GM23338 (cell line): ENCODE measurements at regions not wholly inside any gene's neighbourhood (a gene's known extent, or its start where the extent isn't known, plus 50 kb on each side); places are given as distances from the start of the nearest gene placed in this dataset.

Experiments used
- ATAC-seq: fragments of 200-7000 bp; cut with Tn5 transposase; 3 replicates; pipeline ENCODE4 v1.9.1; 2020
- DNase-seq: peaks from one replicate; pipeline ENCODE4 v3.0.0-alpha.2; 2015; ENCODE audit warnings: low spot score
- H2AFZ ChIP-seq: fragments of 200-600 bp; sonication (generic); 2 replicates; pipeline ENCODE4 v1.8.0; 2016; ENCODE audit warnings: antibody characterized with exemption, mild to moderate bottlenecking, moderate library complexity
- H3F3A ChIP-seq: fragments of 200-600 bp; sonication (generic); replicated peaks from 2 replicates; pipeline ENCODE4 v1.8.0; 2017; ENCODE audit warnings: antibody characterized with exemption, mixed run types, low read depth
- H3K27ac ChIP-seq: fragments of 200-600 bp; sonication (generic); 2 replicates; pipeline ENCODE4 v1.6.1; 2016; ENCODE audit warnings: low read depth
- H3K27me3 ChIP-seq: fragments of 200-600 bp; sonication (generic); 2 replicates; pipeline ENCODE4 v1.8.0; 2016; ENCODE audit warnings: mild to moderate bottlenecking, mixed run types, moderate library complexity; ENCODE audit not compliant: insufficient read depth
- H3K36me3 ChIP-seq: fragments of 200-600 bp; sonication (generic); 2 replicates; pipeline ENCODE4 v1.8.0; 2016; ENCODE audit warnings: mild to moderate bottlenecking; ENCODE audit not compliant: insufficient read depth
- H3K4me1 ChIP-seq: fragments of 200-600 bp; sonication (generic); 2 replicates; pipeline ENCODE4 v1.8.0; 2016; ENCODE audit warnings: mild to moderate bottlenecking, moderate library complexity; ENCODE audit not compliant: insufficient read depth
- H3K4me2 ChIP-seq: fragments of 200-600 bp; sonication (generic); 2 replicates; pipeline ENCODE4 v1.7.1; 2017; ENCODE audit warnings: mixed run types
- H3K4me3 ChIP-seq: fragments of 200-600 bp; sonication (generic); 2 replicates; pipeline ENCODE4 v1.6.1; 2016; ENCODE audit warnings: mixed run types
- H3K79me2 ChIP-seq: fragments of 200-600 bp; sonication (generic); replicated peaks from 2 replicates; pipeline ENCODE4 v1.8.0; 2017; ENCODE audit warnings: mild to moderate bottlenecking; ENCODE audit not compliant: insufficient read depth
- H3K9me2 ChIP-seq: fragments of 200-600 bp; sonication (generic); 2 replicates; pipeline ENCODE4 v1.8.0; 2017; ENCODE audit not compliant: insufficient read depth
- H4K20me1 ChIP-seq: fragments of 200-600 bp; sonication (generic); replicated peaks from 2 replicates; pipeline ENCODE4 v1.8.0; 2017; ENCODE audit warnings: mild to moderate bottlenecking; ENCODE audit not compliant: insufficient read depth
- H3K27ac Mint-ChIP-seq: 2 replicates; pipeline ENCODE4 v1.8.0; 2020; ENCODE audit warnings: inconsistent platforms, mild to moderate bottlenecking, moderate library complexity, mixed read lengths
- H3K27me3 Mint-ChIP-seq: 3 replicates; pipeline ENCODE4 v1.8.0; 2022; ENCODE audit warnings: low read depth, mild to moderate bottlenecking, moderate library complexity, mixed read lengths, inconsistent platforms; ENCODE audit not compliant: insufficient read depth, poor library complexity
- H3K36me3 Mint-ChIP-seq: 3 replicates; pipeline ENCODE4 v1.8.0; 2021; ENCODE audit warnings: low read depth, mild to moderate bottlenecking, inconsistent platforms, moderate library complexity, mixed read lengths
- H3K4me1 Mint-ChIP-seq: 3 replicates; pipeline ENCODE4 v1.8.0; 2020; ENCODE audit warnings: mild to moderate bottlenecking, inconsistent platforms, mixed read lengths
- H3K4me3 Mint-ChIP-seq: 3 replicates; pipeline ENCODE4 v1.8.0; 2021; ENCODE audit warnings: moderate library complexity, mild to moderate bottlenecking, inconsistent platforms, mixed read lengths
- H3K9me3 Mint-ChIP-seq: 3 replicates; pipeline ENCODE4 v1.8.0; 2020; ENCODE audit warnings: moderate library complexity, mild to moderate bottlenecking, inconsistent platforms, mixed read lengths
- EZH2 ChIP-seq: fragments of 200-600 bp; sonication (generic); IDR thresholded peaks from one replicate; pipeline ENCODE4 v1.8.0; 2017; ENCODE audit warnings: antibody characterized with exemption, mild to moderate bottlenecking, low read depth; ENCODE audit not compliant: unreplicated experiment
- EZH2phosphoT487 ChIP-seq: fragments of 200-600 bp; sonication (generic); IDR thresholded peaks from one replicate; pipeline ENCODE4 v1.8.1; 2018; ENCODE audit warnings: antibody characterized with exemption; ENCODE audit not compliant: unreplicated experiment
- JUNB ChIP-seq: IDR thresholded peaks from one replicate; pipeline ENCODE4 v1.6.1; 2016; ENCODE audit warnings: antibody characterized with exemption; ENCODE audit not compliant: unreplicated experiment
- NANOG ChIP-seq: IDR thresholded peaks from 2 replicates; pipeline ENCODE4 v1.6.1; 2016; ENCODE audit warnings: antibody characterized with exemption, borderline replicate concordance
- ZNF114 ChIP-seq: fragments of 250-450 bp; sonication (Bioruptor Pico); IDR thresholded peaks from 2 replicates; pipeline ENCODE4 v1.5.0; 2020; ENCODE audit warnings: mild to moderate bottlenecking, moderate library complexity
- TF ChIP-seq, protein P1 (sequence below): IDR thresholded peaks from 2 replicates; pipeline ENCODE4 v1.6.1; 2016; ENCODE audit warnings: antibody characterized with exemption
- TF ChIP-seq, protein P2 (sequence below), 2 experiments: fragments of 200-600 bp in 1 of 2; sonication (generic) in 1 of 2; conservative IDR thresholded peaks; 2 replicates each; pipeline versions ENCODE4 v1.5.1 to v1.6.1; 2016 to 2017; ENCODE audit warnings: antibody characterized with exemption in 2 of 2, low read depth in 2 of 2, mild to moderate bottlenecking in 2 of 2, moderate library complexity in 1 of 2
- TF ChIP-seq, protein P3 (sequence below): IDR thresholded peaks from one replicate; pipeline ENCODE4 v1.6.1; 2018; ENCODE audit warnings: antibody characterized with exemption; ENCODE audit not compliant: unreplicated experiment
- TF ChIP-seq, protein P4 (sequence below): fragments of 250-450 bp; sonication (Bioruptor Pico); IDR thresholded peaks from 2 replicates; pipeline ENCODE4 v1.5.0; 2020; ENCODE audit warnings: mild to moderate bottlenecking, moderate library complexity

DNA sequence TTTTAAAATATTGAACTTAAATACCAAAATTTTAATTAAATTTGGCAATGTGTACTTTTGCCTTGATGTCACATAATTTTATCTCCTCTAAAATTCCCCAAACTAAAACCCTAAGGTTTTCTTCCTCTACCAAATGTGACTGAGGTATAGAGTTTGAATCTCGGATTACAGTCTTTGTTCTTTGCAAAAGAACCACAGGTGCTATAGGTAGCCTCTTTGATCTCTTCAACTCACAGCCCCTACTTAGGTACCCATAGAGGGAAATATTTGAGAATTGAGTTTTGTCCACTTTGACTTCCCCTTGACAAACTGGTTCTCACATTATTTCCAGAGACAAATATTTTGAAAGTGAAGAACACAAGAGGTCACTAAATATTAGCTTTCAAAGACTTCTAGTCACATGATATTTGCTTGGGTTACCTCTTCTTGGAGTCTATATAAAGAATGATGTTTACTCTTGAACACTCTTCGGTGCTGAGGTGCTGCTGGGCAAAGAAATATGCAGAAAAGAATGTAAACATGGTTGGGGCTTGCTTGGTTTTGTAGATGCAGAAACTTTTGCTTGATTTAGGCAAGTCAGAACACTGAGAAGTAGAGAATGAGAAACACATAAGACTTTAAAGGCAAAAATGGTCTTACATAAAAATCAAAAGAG lies 120.8 kb upstream of the MCTP2 start (continued):
- TF ChIP-seq, protein P1, sequence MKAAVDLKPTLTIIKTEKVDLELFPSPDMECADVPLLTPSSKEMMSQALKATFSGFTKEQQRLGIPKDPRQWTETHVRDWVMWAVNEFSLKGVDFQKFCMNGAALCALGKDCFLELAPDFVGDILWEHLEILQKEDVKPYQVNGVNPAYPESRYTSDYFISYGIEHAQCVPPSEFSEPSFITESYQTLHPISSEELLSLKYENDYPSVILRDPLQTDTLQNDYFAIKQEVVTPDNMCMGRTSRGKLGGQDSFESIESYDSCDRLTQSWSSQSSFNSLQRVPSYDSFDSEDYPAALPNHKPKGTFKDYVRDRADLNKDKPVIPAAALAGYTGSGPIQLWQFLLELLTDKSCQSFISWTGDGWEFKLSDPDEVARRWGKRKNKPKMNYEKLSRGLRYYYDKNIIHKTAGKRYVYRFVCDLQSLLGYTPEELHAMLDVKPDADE: no peak

DNA sequence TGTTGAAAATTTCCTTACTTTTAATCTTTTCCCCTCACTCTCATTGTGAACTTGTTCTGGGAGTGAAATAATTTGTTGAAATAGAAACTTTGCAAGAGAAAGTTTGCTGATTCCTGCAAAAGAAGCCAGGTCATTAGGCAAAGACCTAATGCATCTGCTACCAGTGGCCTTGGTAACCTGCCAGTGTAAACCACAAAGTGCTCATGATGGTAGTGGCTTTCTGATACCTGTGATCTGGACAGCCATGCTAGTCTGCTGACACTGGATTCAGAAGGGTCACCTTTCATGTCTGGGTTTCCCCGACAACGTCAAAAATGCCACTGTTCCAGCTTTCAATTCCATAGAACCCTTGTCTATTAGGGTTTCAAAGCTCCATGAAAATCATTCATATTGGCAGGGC lies 123.7 kb upstream of the MCTP2 start:
- Histone ChIP-seq H3K9me2 (0 out of 2 replicates have a peak, but pooled peaks cover 4% of the 10 kb centered on the region), H3K4me2 (no peak overlapping the region), H3K36me3 (no peaks in the 10 kb centered on the region), H3K4me3 (no peak overlapping the region), H3K4me1 (peaks cover 10% of the 10 kb centered on the region), H3K79me2 (no peaks in the 10 kb centered on the region), H4K20me1 (no peaks in the 10 kb centered on the region), H3K27ac (no peak overlapping the region), H3K27me3 (no peaks in the 10 kb centered on the region), H2AFZ (no peak overlapping the region), H3F3A (no peaks in the 10 kb centered on the region)
- Mint-ChIP-seq H3K27me3 (no peaks in the 10 kb centered on the region), H3K27ac (no peak overlapping the region), H3K36me3 (no peaks in the 10 kb centered on the region; the same call in 2 of the 3 replicates), H3K4me1 (peaks cover 19% of the 10 kb centered on the region), H3K4me3 (no peak overlapping the region), H3K9me3 (peaks cover 3% of the 10 kb centered on the region; the same call in 2 of the 3 replicates)
- DNase-seq (no peak), ATAC-seq (no peak)
- no peak for TF ChIP-seq EZH2phosphoT487
- no peak for TF ChIP-seq EZH2
- TF ChIP-seq ZNF114 (CRISPR knock-in tag): no peak
- no peak for TF ChIP-seq JUNB
- TF ChIP-seq, protein P2, sequence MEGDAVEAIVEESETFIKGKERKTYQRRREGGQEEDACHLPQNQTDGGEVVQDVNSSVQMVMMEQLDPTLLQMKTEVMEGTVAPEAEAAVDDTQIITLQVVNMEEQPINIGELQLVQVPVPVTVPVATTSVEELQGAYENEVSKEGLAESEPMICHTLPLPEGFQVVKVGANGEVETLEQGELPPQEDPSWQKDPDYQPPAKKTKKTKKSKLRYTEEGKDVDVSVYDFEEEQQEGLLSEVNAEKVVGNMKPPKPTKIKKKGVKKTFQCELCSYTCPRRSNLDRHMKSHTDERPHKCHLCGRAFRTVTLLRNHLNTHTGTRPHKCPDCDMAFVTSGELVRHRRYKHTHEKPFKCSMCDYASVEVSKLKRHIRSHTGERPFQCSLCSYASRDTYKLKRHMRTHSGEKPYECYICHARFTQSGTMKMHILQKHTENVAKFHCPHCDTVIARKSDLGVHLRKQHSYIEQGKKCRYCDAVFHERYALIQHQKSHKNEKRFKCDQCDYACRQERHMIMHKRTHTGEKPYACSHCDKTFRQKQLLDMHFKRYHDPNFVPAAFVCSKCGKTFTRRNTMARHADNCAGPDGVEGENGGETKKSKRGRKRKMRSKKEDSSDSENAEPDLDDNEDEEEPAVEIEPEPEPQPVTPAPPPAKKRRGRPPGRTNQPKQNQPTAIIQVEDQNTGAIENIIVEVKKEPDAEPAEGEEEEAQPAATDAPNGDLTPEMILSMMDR (conservative IDR thresholded peaks at IDR 0.05; ENCODE audit: low read depth in 2 of 2): no peak
- TF ChIP-seq, protein P3, sequence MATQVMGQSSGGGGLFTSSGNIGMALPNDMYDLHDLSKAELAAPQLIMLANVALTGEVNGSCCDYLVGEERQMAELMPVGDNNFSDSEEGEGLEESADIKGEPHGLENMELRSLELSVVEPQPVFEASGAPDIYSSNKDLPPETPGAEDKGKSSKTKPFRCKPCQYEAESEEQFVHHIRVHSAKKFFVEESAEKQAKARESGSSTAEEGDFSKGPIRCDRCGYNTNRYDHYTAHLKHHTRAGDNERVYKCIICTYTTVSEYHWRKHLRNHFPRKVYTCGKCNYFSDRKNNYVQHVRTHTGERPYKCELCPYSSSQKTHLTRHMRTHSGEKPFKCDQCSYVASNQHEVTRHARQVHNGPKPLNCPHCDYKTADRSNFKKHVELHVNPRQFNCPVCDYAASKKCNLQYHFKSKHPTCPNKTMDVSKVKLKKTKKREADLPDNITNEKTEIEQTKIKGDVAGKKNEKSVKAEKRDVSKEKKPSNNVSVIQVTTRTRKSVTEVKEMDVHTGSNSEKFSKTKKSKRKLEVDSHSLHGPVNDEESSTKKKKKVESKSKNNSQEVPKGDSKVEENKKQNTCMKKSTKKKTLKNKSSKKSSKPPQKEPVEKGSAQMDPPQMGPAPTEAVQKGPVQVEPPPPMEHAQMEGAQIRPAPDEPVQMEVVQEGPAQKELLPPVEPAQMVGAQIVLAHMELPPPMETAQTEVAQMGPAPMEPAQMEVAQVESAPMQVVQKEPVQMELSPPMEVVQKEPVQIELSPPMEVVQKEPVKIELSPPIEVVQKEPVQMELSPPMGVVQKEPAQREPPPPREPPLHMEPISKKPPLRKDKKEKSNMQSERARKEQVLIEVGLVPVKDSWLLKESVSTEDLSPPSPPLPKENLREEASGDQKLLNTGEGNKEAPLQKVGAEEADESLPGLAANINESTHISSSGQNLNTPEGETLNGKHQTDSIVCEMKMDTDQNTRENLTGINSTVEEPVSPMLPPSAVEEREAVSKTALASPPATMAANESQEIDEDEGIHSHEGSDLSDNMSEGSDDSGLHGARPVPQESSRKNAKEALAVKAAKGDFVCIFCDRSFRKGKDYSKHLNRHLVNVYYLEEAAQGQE: no peak
- TF ChIP-seq, protein P4, sequence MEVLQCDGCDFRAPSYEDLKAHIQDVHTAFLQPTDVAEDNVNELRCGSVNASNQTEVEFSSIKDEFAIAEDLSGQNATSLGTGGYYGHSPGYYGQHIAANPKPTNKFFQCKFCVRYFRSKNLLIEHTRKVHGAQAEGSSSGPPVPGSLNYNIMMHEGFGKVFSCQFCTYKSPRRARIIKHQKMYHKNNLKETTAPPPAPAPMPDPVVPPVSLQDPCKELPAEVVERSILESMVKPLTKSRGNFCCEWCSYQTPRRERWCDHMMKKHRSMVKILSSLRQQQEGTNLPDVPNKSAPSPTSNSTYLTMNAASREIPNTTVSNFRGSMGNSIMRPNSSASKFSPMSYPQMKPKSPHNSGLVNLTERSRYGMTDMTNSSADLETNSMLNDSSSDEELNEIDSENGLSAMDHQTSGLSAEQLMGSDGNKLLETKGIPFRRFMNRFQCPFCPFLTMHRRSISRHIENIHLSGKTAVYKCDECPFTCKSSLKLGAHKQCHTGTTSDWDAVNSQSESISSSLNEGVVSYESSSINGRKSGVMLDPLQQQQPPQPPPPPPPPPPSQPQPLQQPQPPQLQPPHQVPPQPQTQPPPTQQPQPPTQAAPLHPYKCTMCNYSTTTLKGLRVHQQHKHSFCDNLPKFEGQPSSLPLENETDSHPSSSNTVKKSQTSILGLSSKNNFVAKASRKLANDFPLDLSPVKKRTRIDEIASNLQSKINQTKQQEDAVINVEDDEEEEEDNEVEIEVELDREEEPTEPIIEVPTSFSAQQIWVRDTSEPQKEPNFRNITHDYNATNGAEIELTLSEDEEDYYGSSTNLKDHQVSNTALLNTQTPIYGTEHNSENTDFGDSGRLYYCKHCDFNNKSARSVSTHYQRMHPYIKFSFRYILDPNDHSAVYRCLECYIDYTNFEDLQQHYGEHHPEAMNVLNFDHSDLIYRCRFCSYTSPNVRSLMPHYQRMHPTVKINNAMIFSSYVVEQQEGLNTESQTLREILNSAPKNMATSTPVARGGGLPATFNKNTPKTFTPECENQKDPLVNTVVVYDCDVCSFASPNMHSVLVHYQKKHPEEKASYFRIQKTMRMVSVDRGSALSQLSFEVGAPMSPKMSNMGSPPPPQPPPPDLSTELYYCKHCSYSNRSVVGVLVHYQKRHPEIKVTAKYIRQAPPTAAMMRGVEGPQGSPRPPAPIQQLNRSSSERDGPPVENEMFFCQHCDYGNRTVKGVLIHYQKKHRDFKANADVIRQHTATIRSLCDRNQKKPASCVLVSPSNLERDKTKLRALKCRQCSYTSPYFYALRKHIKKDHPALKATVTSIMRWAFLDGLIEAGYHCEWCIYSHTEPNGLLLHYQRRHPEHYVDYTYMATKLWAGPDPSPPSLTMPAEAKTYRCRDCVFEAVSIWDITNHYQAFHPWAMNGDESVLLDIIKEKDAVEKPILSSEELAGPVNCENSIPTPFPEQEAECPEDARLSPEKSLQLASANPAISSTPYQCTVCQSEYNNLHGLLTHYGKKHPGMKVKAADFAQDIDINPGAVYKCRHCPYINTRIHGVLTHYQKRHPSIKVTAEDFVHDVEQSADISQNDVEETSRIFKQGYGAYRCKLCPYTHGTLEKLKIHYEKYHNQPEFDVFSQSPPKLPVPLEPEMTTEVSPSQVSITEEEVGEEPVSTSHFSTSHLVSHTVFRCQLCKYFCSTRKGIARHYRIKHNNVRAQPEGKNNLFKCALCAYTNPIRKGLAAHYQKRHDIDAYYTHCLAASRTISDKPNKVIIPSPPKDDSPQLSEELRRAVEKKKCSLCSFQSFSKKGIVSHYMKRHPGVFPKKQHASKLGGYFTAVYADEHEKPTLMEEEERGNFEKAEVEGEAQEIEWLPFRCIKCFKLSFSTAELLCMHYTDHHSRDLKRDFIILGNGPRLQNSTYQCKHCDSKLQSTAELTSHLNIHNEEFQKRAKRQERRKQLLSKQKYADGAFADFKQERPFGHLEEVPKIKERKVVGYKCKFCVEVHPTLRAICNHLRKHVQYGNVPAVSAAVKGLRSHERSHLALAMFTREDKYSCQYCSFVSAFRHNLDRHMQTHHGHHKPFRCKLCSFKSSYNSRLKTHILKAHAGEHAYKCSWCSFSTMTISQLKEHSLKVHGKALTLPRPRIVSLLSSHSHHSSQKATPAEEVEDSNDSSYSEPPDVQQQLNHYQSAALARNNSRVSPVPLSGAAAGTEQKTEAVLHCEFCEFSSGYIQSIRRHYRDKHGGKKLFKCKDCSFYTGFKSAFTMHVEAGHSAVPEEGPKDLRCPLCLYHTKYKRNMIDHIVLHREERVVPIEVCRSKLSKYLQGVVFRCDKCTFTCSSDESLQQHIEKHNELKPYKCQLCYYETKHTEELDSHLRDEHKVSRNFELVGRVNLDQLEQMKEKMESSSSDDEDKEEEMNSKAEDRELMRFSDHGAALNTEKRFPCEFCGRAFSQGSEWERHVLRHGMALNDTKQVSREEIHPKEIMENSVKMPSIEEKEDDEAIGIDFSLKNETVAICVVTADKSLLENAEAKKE: no peak
- TF ChIP-seq NANOG: no peak
